ENCODE measurements at regions not wholly inside any gene's neighbourhood (a gene's known extent, or its start where the extent isn't known, plus 50 kb on each side); places are given as distances from the start of the nearest gene placed in this dataset.
"Not testable (repeated sequence)": the region's sequence is repeated elsewhere in the genome, so short reads cannot be mapped to it uniquely, and the experiment has no call there.

- DNase-seq = no peak
These were observed 535.5 kb downstream of the PRR16 start for GRCh38 chr5:120999550-120999949.

GRCh38 chr5:121006217-121006616, 542.1 kb downstream of the PRR16 start:
- no peak for DNase-seq

- DNase-seq = no peak
These were observed 543.9 kb downstream of the PRR16 start for GRCh38 chr5:121008041-121008440.

- no peak for DNase-seq
These were observed 545.0 kb downstream of the PRR16 start for GRCh38 chr5:121009058-121009457.

GRCh38 chr5:121018004-121018403, 553.9 kb downstream of the PRR16 start:
- DNase-seq = no peak

- no peak for DNase-seq
These were observed 555.0 kb downstream of the PRR16 start for GRCh38 chr5:121019106-121019505.

GRCh38 chr5:121019734-121020133, 555.6 kb downstream of the PRR16 start:
- no peak for DNase-seq

- no peak for DNase-seq
These were observed 557.6 kb downstream of the PRR16 start for GRCh38 chr5:121021681-121022080.

GRCh38 chr5:121024416-121025311, 560.6 kb downstream of the PRR16 start:
- DNase-seq = no peak

- DNase-seq = no peak
These were observed 561.6 kb downstream of the PRR16 start for GRCh38 chr5:121025671-121026070.

- DNase-seq = no peak
These were observed 563.5 kb downstream of the PRR16 start for GRCh38 chr5:121027636-121028035.

- no peak for DNase-seq
These were observed 565.6 kb downstream of the PRR16 start for GRCh38 chr5:121029536-121030245.

GRCh38 chr5:121031491-121031890, 567.4 kb downstream of the PRR16 start:
- DNase-seq = peak; percentile 8

- DNase-seq = no peak
These were observed 569.2 kb downstream of the PRR16 start for GRCh38 chr5:121033334-121033733.

GRCh38 chr5:121038438-121038837, 574.3 kb downstream of the PRR16 start:
- DNase-seq = no peak

GRCh38 chr5:121049971-121050370, 585.9 kb downstream of the PRR16 start:
- DNase-seq = no peak

GRCh38 chr5:121053055-121053985, 589.2 kb downstream of the PRR16 start:
- peak; percentile 14 for DNase-seq

- DNase-seq = no peak
These were observed 591.5 kb downstream of the PRR16 start for GRCh38 chr5:121055586-121055985.

GRCh38 chr5:121064241-121064640, 600.1 kb downstream of the PRR16 start:
- not testable (repeated sequence) for DNase-seq

- no peak for DNase-seq
These were observed 622.6 kb downstream of the PRR16 start for GRCh38 chr5:121086671-121087070.

GRCh38 chr5:121087560-121087959, 623.5 kb downstream of the PRR16 start:
- DNase-seq = no peak

GRCh38 chr5:121088341-121088740, 624.2 kb downstream of the PRR16 start:
- DNase-seq = no peak
